ENCODE measurements at regions not wholly inside any gene's neighbourhood (a gene's known extent, or its start where the extent isn't known, plus 50 kb on each side); places are given as distances from the start of the nearest gene placed in this dataset.

DNA sequence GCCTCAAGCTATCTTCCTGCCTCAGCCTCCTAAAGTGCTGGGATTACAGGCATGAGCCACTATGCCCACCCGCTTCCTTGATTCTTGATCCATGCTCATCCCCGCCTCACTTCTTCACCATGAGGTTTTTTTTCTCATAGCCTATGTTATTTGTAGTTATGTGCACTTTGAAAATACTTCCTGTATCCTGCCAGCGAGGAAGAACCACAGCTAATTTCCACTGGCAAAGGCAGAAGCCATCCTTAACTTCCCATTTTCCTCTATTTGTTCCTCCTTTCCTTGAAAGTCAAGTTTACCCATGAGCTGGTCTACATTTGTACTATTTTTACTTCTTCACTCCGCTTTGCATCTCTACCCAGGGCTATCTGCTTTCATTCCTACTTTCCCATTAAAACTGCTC is 189.7 kb upstream of the ZFHX3 start:
- Histone ChIP-seq H3K36me3 (ENCODE audit: control insufficient read depth, insufficient read depth, low read length) (no peaks in the 10 kb centered on the region), H3K27ac (ENCODE audit: low read depth, low read length, severe bottlenecking) (no peak overlapping the region), H3K4me1 (ENCODE audit: control insufficient read depth, insufficient read depth, low read length, poor library complexity, severe bottlenecking) (peaks cover 10% of the 10 kb centered on the region), H3K9me3 (ENCODE audit: control insufficient read depth, low read length) (no peaks in the 10 kb centered on the region), H3K4me3 (ENCODE audit: extremely low read depth, insufficient read depth, low read length, poor library complexity, severe bottlenecking) (no peak overlapping the region)
- WGBS, 2 experiments (ENCODE audit: insufficient coverage in 2 of 2), result 83 to 89% methylated on average over 2 of the region's 4 CpGs

DNA sequence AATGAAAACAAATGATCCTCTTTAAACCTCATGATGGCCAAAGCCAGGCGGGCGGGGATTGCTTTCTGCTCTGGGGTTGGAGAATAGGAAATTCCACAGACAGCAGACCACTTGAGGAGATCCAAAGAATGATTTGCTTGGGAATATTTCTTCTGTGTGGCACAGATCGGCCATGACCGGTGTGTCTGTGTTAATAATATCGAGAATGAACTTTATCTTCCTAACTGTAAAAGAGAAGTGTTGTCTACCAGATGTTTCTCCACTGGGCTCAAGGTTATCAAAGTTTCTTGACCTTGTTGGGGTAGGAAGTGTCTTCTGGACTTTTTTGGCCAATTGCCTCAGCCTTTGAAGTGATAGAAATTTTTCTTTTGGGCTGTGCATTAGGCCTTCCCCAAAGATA is 186.6 kb upstream of the ZFHX3 start:
- H3K9me3 ChIP-seq (ENCODE audit: control insufficient read depth, low read length), result no peaks in the 10 kb centered on the region
- WGBS, 2 experiments (ENCODE audit: insufficient coverage in 2 of 2), result 90 to 100% methylated on average over 2 to 5 of the region's 5 CpGs
- H3K36me3 ChIP-seq (ENCODE audit: control insufficient read depth, insufficient read depth, low read length), result no peaks in the 10 kb centered on the region
- no peak overlapping the region for H3K27ac ChIP-seq (ENCODE audit: low read depth, low read length, severe bottlenecking)
- peaks cover 10% of the 10 kb centered on the region for H3K4me1 ChIP-seq (ENCODE audit: control insufficient read depth, insufficient read depth, low read length, poor library complexity, severe bottlenecking)
- H3K4me3 ChIP-seq (ENCODE audit: extremely low read depth, insufficient read depth, low read length, poor library complexity, severe bottlenecking), result no peak overlapping the region

DNA sequence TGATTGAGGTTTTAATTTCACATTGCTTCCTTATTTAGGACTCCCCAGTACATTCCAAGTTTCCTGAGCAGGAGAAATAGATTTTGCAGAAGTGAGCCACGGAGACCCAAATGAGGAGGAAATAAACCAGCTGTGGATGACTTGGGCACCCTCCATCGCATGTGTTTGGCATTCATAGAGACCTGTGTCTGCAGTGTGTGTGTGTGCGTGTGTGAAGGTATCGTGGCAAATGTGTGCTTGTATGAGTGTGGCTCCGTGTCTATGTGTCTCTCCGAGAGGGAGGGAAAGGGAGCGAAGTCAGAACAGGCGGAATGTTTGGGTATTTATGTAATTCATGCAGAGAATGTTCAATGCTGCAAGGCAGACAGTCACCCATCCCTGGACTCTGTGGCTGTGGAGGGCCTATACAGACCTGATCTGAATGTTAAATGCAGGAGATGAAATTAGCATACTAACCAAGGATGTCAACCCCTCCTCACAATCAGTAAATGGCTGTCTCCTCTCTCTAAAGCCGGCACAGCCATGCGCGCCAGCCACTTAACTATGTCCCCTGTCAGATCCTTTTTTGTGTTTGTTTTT is 186.0 kb upstream of the ZFHX3 start:
- Histone ChIP-seq H3K4me3 (ENCODE audit: extremely low read depth, insufficient read depth, low read length, poor library complexity, severe bottlenecking) (no peak overlapping the region), H3K4me1 (ENCODE audit: control insufficient read depth, insufficient read depth, low read length, poor library complexity, severe bottlenecking) (peaks cover 14% of the 10 kb centered on the region), H3K9me3 (ENCODE audit: control insufficient read depth, low read length) (no peaks in the 10 kb centered on the region), H3K36me3 (ENCODE audit: control insufficient read depth, insufficient read depth, low read length) (no peaks in the 10 kb centered on the region), H3K27ac (ENCODE audit: low read depth, low read length, severe bottlenecking) (no peak overlapping the region)
- WGBS, 2 experiments (ENCODE audit: insufficient coverage in 2 of 2), result 91 to 96% methylated on average over 7 to 8 of the region's 11 CpGs

DNA sequence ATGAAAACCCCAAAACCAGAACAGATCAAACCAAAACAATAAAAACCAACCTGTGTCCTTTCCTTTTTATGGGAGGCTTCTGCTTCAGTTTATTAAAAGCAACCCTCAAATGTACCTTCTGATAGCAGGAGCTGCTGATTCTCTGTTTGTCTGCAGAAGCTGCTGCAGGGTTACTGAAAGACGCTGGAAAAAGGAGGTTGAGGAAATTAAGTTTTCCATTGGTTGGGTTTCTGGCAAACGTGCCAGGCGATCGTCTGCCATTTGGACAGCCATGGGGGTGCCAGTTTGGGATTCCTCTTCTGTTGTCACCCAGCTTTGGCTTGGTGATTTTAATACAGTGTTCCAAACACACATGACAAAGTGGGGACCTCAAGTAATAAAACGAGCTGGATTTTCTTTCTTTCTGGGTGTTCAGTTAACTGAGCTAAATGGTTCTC is 185.4 kb upstream of the ZFHX3 start:
- Histone ChIP-seq H3K4me3 (ENCODE audit: extremely low read depth, insufficient read depth, low read length, poor library complexity, severe bottlenecking) (no peak overlapping the region), H3K4me1 (ENCODE audit: control insufficient read depth, insufficient read depth, low read length, poor library complexity, severe bottlenecking) (peaks cover 18% of the 10 kb centered on the region), H3K36me3 (ENCODE audit: control insufficient read depth, insufficient read depth, low read length) (no peaks in the 10 kb centered on the region), H3K9me3 (ENCODE audit: control insufficient read depth, low read length) (no peaks in the 10 kb centered on the region), H3K27ac (ENCODE audit: low read depth, low read length, severe bottlenecking) (no peak overlapping the region)
- WGBS, 2 experiments (ENCODE audit: insufficient coverage in 2 of 2), result 89 to 98% methylated on average over 4 of the region's 5 CpGs

DNA sequence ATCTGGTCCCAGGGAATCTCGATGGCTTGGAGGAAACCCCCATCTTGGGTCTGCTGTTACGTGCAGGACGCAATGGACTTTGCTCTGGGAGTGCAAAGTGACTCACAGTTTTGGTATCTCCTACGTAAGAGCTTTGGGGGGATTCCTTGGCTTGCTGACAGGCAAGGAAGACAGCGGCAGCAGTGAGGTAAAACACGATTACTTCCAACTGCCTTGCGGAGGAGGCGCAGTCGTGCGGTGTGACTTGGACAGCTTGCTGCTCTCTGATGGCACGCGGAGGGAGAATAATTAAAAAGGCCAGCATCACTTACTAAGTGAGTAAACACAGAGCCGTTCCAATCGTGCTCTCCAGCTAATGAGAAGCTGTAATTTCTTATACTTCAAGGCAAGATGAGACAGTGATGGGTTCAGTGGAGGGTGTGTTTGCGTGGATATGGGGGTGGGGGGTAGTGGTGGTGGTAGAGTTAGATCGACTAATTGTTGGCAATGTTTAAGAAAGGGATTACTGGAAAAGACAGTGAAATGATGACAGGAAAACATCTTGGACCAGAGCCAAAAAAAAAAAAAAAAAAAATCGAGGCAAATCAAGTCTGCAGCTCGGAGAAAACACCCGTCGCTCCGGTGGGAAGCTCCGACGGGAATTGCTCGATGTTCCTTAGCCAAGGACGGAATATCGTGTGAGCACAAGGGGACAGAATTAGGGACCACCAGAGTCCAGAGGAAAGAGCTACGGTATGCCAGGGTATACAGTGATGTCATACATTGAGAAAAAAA is 184.8 kb upstream of the ZFHX3 start:
- Histone ChIP-seq H3K9me3 (ENCODE audit: control insufficient read depth, low read length) (no peaks in the 10 kb centered on the region), H3K4me1 (ENCODE audit: control insufficient read depth, insufficient read depth, low read length, poor library complexity, severe bottlenecking) (peaks cover 18% of the 10 kb centered on the region), H3K27ac (ENCODE audit: low read depth, low read length, severe bottlenecking) (peak overlapping the region; percentile 58), H3K4me3 (ENCODE audit: extremely low read depth, insufficient read depth, low read length, poor library complexity, severe bottlenecking) (peak overlapping the region; percentile 22), H3K36me3 (ENCODE audit: control insufficient read depth, insufficient read depth, low read length) (no peaks in the 10 kb centered on the region)
- whole genome bisulfite sequencing, 2 experiments (ENCODE audit: insufficient coverage in 2 of 2), result 57 to 74% methylated on average over 19 to 24 of the region's 27 CpGs

DNA sequence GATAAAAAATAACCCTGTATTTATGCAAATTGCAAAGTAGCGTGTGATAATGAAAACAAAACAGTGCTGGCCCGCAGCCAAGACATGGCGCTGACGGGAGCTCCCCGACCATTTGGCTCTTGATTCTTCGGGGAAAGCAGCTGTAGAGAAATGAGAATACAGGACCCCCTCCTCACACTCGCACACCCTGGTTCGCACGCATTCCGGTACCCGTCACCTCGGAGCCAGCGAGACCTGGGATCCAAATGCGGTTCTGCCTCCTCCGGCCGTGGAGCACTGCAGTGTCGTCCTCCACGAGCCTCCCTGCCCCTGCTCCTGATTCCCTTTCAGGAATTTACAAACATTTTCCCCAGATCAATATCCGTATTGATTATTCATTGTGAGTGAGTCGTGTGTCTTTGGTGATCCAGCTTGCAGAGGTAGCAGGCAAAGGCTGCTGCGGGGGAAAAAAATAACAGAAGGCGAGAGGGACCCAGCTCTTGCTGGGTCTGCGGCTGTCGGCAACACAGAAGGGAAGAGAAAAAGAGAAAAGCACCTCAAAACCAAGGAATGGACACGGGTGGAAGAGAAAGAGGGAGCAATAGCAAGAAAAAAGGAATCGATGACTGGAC is 184.1 kb upstream of the ZFHX3 start:
- Histone ChIP-seq H3K36me3 (ENCODE audit: control insufficient read depth, insufficient read depth, low read length) (no peaks in the 10 kb centered on the region), H3K4me1 (ENCODE audit: control insufficient read depth, insufficient read depth, low read length, poor library complexity, severe bottlenecking) (peaks cover 18% of the 10 kb centered on the region), H3K27ac (ENCODE audit: low read depth, low read length, severe bottlenecking) (peak overlapping the region; percentile 58), H3K9me3 (ENCODE audit: control insufficient read depth, low read length) (no peaks in the 10 kb centered on the region), H3K4me3 (ENCODE audit: extremely low read depth, insufficient read depth, low read length, poor library complexity, severe bottlenecking) (peak overlapping the region; percentile 22)
- 80 to 81% methylated on average over 17 to 24 of the region's 26 CpGs for WGBS, 2 experiments (ENCODE audit: insufficient coverage in 2 of 2)

DNA sequence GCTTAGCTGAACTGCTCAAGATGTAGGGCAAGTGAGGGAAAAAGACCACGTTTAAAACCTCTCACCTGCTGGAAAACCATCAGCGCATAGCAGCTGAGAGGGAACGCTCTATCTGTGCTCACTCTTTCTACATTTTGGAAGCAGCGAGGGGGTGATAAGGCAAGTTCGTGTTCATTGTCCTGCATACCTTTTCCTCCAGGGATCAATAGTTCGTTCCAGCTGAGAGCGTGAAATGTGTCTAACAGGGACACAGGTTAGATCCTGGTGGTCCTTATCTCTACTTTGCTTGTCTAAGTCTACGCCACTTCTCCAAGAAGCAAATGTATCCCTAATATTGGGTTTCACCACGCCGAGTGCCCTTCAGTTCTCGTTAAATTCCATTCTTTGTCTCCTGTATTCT is 183.5 kb upstream of the ZFHX3 start:
- H3K9me3 ChIP-seq (ENCODE audit: control insufficient read depth, low read length), result no peaks in the 10 kb centered on the region
- H3K36me3 ChIP-seq (ENCODE audit: control insufficient read depth, insufficient read depth, low read length), result no peaks in the 10 kb centered on the region
- H3K27ac ChIP-seq (ENCODE audit: low read depth, low read length, severe bottlenecking), result no peak overlapping the region
- H3K4me1 ChIP-seq (ENCODE audit: control insufficient read depth, insufficient read depth, low read length, poor library complexity, severe bottlenecking), result peaks cover 18% of the 10 kb centered on the region
- H3K4me3 ChIP-seq (ENCODE audit: extremely low read depth, insufficient read depth, low read length, poor library complexity, severe bottlenecking), result no peak overlapping the region
- 84 to 87% methylated on average over 11 of the region's 11 CpGs for WGBS, 2 experiments (ENCODE audit: insufficient coverage in 2 of 2)

DNA sequence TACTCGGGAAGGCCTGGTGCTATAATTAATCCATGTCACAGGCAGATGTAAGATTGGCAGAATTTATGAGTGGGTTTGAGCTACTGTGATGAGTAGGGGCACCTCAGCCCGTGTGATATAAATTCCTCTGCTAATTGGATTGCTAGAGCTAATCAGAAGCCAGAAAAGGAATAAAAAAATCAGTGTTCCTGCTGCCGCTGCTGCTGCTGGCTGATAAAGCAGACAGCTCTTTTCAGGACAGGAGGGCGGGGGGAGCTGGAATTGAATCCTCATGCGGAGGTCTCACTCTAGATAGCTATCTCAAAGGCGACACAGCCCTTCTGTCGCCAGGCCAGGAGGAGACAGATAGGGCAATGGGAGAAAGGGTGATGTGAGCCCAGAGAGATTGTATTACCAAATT is 182.7 kb upstream of the ZFHX3 start:
- H3K36me3 ChIP-seq (ENCODE audit: control insufficient read depth, insufficient read depth, low read length), result no peaks in the 10 kb centered on the region
- H3K9me3 ChIP-seq (ENCODE audit: control insufficient read depth, low read length), result no peaks in the 10 kb centered on the region
- no peak overlapping the region for H3K27ac ChIP-seq (ENCODE audit: low read depth, low read length, severe bottlenecking)
- no peak overlapping the region for H3K4me3 ChIP-seq (ENCODE audit: extremely low read depth, insufficient read depth, low read length, poor library complexity, severe bottlenecking)
- H3K4me1 ChIP-seq (ENCODE audit: control insufficient read depth, insufficient read depth, low read length, poor library complexity, severe bottlenecking), result peaks cover 18% of the 10 kb centered on the region
- 77 to 90% methylated on average over 6 of the region's 7 CpGs for WGBS, 2 experiments (ENCODE audit: insufficient coverage in 2 of 2)

DNA sequence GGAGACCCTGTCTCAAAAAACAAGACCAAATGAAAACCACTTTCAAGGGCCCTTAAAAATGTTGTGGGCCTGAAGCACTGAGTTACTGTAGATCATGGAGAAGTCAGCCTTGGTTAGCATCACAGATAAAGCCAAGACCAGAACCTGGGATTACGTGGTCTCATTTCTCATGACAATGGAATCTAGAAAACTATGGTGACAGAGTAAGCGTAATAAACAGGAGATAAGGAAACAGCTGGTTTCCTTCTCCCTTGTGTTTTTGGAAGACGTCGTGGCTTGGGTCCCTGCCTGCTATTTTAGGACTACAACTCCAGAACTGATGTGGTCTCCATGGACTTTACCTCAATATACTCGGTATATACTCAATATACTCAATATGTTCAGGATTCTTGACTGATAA is 180.7 kb upstream of the ZFHX3 start:
- H3K4me1 ChIP-seq (ENCODE audit: control insufficient read depth, insufficient read depth, low read length, poor library complexity, severe bottlenecking), result peaks cover 7% of the 10 kb centered on the region
- no peak overlapping the region for H3K4me3 ChIP-seq (ENCODE audit: extremely low read depth, insufficient read depth, low read length, poor library complexity, severe bottlenecking)
- no peaks in the 10 kb centered on the region for H3K36me3 ChIP-seq (ENCODE audit: control insufficient read depth, insufficient read depth, low read length)
- WGBS, 2 experiments (ENCODE audit: insufficient coverage in 2 of 2), result 57 to 73% methylated on average over 3 to 4 of the region's 5 CpGs
- peak overlapping the region; percentile 46 for H3K27ac ChIP-seq (ENCODE audit: low read depth, low read length, severe bottlenecking)
- no peaks in the 10 kb centered on the region for H3K9me3 ChIP-seq (ENCODE audit: control insufficient read depth, low read length)

DNA sequence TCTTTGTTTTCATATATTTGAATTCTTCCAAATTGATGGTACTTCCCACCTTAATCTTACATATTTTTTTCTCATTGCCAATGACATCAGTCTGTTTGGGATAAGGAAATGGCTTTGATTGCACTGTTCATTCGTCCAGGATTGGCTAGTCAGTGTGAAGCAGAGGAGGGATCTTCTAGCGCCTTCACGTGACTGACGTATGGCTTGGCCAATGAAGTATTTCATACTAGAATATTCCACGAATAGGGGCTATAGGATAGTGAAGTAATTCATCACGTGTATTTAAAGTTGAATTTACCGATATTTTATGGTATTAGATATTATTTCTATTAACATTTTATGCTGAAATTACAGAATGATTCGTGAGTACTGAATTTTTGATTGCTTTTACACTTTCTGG is 178.7 kb upstream of the ZFHX3 start:
- Histone ChIP-seq H3K4me3 (ENCODE audit: extremely low read depth, insufficient read depth, low read length, poor library complexity, severe bottlenecking) (no peak overlapping the region), H3K9me3 (ENCODE audit: control insufficient read depth, low read length) (no peaks in the 10 kb centered on the region), H3K4me1 (ENCODE audit: control insufficient read depth, insufficient read depth, low read length, poor library complexity, severe bottlenecking) (peaks cover 7% of the 10 kb centered on the region), H3K27ac (ENCODE audit: low read depth, low read length, severe bottlenecking) (no peak overlapping the region), H3K36me3 (ENCODE audit: control insufficient read depth, insufficient read depth, low read length) (no peaks in the 10 kb centered on the region)
- WGBS, 2 experiments (ENCODE audit: insufficient coverage in 2 of 2), result 98 to 100% methylated on average over 1 to 5 of the region's 8 CpGs

DNA sequence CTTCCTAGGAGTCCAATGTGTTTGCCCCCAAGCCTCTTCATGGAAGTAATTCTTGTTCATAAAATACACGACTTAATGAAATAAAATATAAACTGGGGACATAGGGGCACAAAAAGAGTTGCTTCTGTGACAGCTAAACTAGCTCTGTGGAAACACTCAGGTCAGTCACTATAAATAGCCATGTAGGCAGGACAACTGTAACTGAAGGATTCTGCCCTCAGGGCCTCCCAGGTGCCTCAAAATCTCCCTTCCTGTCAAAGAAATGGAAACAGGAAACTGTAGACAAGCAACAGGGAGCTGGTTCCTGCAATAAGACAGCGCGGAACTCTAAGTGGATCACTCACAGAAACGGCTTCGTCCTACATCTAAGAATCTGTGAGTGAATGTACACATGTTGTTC is 178.1 kb upstream of the ZFHX3 start:
- 98 to 100% methylated on average over 4 of the region's 5 CpGs for WGBS, 2 experiments (ENCODE audit: insufficient coverage in 2 of 2)
- H3K27ac ChIP-seq (ENCODE audit: low read depth, low read length, severe bottlenecking), result no peak overlapping the region
- H3K4me1 ChIP-seq (ENCODE audit: control insufficient read depth, insufficient read depth, low read length, poor library complexity, severe bottlenecking), result peaks cover 7% of the 10 kb centered on the region
- H3K9me3 ChIP-seq (ENCODE audit: control insufficient read depth, low read length), result no peaks in the 10 kb centered on the region
- H3K4me3 ChIP-seq (ENCODE audit: extremely low read depth, insufficient read depth, low read length, poor library complexity, severe bottlenecking), result no peak overlapping the region
- no peaks in the 10 kb centered on the region for H3K36me3 ChIP-seq (ENCODE audit: control insufficient read depth, insufficient read depth, low read length)
